ENCODE measurements at regions not wholly inside any gene's neighbourhood (a gene's known extent, or its start where the extent isn't known, plus 50 kb on each side); places are given as distances from the start of the nearest gene placed in this dataset.
"Not testable (repeated sequence)": the region's sequence is repeated elsewhere in the genome, so short reads cannot be mapped to it uniquely, and the experiment has no call there.

DNA sequence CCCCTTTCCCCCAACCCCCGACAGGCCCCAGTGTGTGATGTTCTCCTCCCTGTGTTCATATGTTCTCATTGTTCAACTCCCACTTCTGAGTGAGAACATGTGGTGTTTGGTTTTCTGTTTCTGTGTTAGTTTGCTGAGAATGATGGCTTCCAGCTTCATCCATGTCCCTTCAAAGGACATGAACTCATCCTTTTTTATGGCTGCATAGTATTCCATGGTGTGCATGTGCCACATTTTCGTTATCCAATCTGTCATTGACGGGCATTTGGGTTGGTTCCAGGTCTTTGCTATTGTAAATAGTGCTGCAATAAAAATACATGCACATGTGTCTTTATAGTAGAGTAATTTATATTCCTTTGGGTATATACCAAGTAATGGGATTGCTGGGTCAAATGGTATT is 105.5 kb upstream of the PCED1B start:
- TF ChIP-seq, protein P1, sequence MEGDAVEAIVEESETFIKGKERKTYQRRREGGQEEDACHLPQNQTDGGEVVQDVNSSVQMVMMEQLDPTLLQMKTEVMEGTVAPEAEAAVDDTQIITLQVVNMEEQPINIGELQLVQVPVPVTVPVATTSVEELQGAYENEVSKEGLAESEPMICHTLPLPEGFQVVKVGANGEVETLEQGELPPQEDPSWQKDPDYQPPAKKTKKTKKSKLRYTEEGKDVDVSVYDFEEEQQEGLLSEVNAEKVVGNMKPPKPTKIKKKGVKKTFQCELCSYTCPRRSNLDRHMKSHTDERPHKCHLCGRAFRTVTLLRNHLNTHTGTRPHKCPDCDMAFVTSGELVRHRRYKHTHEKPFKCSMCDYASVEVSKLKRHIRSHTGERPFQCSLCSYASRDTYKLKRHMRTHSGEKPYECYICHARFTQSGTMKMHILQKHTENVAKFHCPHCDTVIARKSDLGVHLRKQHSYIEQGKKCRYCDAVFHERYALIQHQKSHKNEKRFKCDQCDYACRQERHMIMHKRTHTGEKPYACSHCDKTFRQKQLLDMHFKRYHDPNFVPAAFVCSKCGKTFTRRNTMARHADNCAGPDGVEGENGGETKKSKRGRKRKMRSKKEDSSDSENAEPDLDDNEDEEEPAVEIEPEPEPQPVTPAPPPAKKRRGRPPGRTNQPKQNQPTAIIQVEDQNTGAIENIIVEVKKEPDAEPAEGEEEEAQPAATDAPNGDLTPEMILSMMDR (IDR thresholded peaks at IDR 0.05): not testable (repeated sequence)
- not testable (repeated sequence) for TF ChIP-seq POLR2AphosphoS5 (IDR thresholded peaks at IDR 0.05); POLR2A (IDR thresholded peaks at IDR 0.05; ENCODE audit: low read depth)

All from esophagus muscularis mucosa (tissue), 3 donors.